ELR (cell line): ENCODE measurements at regions not wholly inside any gene's neighbourhood (a gene's known extent, or its start where the extent isn't known, plus 50 kb on each side); places are given as distances from the start of the nearest gene placed in this dataset.

Experiments used
- DNase-seq: peaks from one replicate; pipeline ENCODE4 v3.0.0-alpha.2; 2015; ENCODE audit warnings: low read depth

DNA sequence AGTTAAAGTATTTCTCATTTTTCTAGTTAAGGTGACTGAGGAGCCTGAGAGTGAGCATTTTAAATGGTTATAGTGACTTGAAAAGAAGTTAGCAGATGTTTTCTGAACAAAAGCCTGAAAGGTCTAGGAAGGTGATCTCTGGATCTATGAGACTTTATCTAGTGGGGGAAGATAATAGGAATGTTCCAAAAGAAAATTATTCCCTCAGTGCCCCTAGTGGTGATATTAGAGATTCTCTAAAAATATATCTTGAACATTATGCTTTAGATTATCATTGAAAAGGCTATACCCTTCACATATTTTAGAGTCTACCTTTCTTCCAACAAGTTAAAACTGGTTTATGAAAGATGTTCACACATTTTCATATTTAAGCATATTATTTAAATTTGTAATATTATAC lies 69.0 kb upstream of the SPANXN1 start:
- peak; percentile 0 for DNase-seq

- peak; percentile 10 for DNase-seq
These were observed 56.4 kb upstream of the SPANXN1 start for GRCh38 chrX:145190801-145191389.
